GOT3 (cell line): ENCODE measurements at regions not wholly inside any gene's neighbourhood (a gene's known extent, or its start where the extent isn't known, plus 50 kb on each side); places are given as distances from the start of the nearest gene placed in this dataset.

Source experiments
- DNase-seq: peaks from one replicate; lab custom pipeline; 2025; ENCODE audit warnings: mixed read lengths; lab: John Stamatoyannopoulos, UW

DNA sequence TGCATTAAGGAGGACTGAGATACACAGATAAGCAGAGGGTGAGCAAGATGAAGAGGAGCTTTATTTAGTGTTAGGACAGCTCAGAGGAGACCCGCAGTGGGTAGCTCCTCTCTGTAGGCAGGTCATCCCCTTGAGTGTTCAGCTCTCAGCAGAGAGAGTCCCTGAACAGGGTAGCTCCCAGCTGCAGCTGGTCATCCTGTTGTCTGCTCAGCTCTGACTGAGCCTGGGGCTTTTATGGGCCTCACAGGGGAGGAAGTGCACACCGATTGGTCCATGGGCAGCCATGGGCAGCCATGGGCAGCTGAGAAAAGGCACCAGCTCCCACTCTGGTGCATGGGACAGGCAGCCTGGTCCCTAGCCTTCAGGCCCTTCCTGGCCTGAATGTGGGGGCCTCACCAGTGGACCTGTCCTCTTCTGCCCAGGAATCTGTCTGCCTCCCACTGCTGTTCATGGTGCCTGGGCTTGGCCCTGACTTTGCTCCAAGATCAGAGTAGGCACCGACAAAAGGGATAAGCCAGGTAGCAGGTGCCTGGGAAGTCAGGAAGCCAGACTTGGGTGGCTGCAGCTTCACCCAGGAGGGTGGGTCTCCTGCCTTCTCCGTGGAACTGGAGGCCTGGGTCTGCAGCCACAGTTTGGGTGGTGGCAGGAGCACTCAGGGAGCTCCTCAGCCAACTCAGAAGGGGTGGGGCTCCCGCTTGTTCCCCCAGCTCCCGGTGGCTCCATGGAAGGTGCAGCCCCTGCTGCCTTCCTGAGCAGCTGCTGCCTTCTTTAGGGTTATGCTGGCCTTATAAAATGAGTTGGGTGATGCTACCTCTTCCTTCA lies 54.7 kb downstream of the MYEOV start:
- DNase-seq: no peak

DNA sequence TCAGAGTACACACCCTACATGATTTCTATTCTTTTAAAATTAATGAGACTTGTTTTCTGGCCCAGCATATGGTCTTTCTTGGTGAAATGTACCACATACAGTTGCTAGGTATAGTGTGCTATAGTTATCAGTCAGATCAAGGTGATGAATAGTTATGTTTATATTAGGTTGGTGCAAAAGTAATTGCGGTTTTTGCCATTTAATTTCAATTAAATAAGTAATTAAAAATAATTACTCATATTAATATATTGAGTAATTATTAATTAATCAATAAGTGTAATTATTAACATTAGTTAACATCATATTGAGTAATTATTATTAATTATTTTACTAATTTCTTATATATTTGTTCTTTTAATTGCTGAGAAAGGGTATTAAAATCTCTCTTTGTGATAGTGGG lies 56.1 kb downstream of the MYEOV start:
- no peak for DNase-seq

DNA sequence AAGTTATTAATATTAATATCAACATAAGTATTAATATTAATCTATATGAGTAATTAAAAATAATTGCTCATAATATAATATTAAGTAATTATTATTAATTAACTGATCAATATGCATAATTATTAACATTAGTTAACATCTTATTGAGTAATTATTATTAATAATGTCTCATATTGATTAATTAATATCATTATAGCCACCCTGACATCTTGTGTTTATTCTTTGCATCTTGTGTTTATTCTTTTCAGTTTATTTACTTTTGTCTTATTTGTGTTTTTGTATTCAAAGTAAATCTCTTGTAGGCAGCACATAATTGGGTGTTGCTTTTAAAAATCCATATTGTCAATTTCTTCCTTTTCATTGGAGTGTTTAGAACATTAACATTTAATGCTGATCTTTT lies 56.6 kb downstream of the MYEOV start:
- DNase-seq: no peak

DNA sequence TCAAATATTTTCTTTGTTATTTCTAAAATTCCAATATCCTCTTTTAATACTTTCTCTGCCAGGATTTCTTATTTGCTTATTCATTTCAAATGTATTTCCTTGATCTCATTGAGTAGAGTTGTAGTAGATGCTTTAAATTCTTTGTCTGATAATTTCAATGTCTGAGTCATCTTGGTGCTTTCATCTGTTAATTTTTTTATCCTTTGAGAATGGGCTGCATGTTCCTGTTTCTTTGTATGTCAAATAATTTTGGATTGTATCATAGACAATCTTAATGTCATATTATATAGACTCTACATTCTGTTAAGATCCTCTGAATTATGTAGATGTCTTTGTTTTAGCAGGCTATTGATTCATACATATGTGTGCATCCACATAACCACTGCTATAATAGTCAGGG lies 57.5 kb downstream of the MYEOV start:
- DNase-seq: no peak

DNA sequence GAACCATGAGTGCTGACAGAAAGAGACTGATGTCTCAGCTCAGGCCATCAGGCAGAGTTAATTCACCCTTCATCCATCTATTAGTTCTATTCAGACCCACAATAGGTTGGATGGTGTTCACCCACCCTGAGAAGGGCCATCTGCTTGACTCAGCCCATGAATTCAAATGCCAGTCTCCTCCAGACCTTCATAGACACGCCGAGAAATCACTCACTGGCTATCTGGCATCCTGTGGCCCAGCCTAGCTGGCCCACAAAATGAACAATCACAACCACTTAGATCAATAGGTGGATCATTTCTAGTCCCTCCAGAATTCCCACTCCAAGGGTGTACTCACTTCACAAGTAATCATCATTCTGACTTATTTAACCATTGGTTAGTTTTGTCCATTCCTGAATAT lies 58.2 kb downstream of the MYEOV start:
- no peak for DNase-seq

DNA sequence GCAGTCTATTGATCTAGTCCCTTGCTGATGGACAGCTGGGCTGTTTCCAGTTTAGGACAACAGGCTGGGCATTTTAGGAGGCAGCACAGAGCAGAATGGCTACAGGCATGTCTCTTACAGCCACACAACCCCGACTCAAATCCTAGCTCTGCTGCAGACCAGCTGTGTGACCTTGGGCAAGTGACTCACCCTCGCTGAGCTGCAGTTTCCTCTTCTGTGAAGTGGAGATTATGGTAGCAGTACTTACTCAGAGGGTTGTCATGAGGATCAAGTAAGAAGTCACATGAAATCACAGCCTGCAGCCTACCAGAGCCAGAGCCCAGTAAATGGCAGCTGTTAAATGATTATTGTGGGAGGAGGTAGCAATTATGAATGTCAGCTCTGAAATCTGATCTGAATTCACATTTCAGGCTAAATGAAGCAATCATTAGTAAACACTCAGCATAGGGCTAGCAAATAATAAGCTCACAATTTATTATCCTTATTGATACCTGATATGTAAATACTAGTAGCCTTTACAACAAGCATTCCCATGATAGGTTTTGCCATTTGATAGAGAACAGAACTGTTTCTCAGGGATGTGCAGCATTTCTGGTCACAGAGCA lies 58.9 kb downstream of the MYEOV start:
- DNase-seq: peak; percentile 19

DNA sequence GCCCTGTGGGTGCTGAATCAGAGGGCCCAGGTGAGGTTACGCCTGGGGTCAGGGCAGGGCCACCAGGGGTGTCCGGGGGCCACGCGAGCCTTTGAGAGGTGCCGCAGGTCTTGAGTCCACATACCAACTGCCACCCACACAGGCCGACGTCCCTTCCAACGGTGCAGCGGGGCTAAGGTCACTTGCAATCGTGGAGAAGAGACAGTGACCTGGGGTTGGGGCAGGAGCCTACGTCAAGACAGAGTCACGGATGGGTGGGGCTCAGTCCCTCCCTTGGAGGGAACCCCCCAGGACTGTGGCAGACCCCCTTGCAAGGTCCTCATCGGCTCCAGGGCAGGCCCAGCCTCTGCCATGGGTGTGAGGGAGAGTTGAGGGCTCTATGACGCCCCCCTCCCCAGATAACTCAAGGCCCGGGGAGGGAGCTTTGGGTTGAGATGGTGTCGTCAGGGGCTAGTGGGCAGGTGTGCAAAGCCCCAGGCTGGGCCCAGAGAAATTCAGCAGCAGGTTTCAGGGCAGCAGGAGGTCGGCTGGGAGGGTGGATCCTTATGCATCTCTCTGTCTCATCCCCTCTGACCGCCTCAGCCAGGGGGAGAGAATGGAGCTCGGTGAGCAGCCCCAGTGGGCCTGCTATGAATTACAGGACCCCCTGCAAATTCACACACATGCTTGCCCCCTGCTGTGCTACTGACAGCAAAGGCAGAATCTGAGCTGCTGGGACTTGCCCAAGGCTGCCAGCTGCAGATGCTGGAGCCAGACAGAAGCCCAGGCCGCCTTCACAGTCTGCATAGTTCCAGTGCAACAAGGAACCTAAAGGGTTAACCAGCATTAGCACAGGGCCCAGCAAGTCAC lies 60.0 kb downstream of the MYEOV start:
- DNase-seq: no peak

DNA sequence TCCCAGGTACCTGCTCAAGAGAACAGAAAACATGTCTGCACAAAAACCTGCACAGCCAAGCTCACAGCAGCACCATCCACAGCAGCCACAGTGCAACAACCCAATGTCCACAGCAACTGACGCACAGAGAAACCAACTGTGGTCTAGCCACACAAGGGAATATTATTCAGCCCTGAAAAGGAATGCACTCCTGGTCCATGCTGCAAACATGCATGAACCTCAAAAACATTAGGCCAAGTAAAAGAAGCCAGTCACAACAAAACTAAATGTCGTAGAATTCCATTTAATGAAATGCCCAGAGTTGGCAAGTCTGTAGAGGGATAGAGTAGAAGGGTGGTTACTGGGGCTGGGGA lies 60.6 kb downstream of the MYEOV start:
- DNase-seq: no peak

DNA sequence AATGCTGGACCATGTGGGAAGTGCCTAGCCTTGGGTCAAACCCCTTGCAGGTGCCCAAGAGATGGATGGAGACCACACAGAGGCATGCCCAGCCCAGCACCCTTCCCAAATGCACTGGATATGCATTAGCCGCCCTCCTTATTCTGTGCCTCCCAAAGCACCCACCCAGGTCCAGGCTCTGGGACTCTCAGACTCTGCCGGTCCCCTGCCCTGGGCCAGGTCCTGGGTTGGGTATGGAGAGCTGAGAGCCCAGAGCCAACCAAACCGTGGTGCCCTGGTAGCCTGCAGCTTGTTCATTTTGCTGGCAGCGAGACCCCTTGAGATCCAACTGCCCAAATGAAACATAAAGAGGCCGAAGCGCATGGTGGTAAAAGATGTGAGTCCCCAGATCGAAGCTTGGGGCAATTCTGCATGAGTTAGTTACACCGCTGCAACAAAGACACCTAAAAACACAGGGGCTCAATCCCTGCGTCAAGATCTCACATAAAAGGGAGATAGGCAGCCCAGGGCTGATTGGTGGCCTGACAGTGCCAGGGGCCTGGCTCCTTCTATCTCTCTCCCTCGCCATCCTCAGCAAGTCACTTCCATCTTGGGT lies 61.5 kb downstream of the MYEOV start:
- no peak for DNase-seq

DNA sequence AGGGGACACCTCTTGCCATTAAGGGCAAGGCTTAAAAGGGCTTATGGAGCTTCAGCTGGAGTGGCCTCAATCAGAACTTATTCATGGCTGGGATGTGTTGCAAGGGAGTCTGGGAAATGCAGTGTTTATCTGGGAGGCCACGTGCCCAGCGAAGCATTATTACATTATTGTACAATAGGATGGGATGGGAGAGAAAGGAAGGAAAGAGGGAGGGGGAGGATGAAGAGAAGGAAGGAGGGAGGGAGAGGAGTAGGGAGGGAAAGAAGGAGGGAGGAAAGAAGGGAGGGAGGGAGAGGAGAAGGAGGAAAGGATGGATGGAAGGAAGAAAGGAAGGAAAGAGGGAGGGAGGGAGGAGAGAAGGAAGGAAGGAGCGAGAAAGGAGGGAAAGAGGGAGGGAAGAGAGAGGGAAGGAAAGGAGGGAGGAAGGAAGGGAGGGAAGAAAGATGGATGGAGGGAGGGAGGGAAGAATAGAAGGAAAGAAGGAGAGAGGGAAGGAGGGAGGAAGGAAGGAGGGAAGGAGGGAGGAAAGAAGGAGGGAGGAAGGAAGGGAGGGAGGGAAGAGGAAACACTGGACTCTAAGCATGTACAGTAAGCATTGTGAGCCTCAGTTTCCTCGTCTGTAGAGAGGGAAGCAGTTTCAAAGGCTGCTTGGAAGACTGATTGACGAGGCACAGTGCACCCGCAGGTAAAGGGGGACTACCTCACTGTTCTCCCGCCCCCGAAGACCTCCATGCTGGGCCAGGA lies 62.2 kb downstream of the MYEOV start:
- DNase-seq: no peak

DNA sequence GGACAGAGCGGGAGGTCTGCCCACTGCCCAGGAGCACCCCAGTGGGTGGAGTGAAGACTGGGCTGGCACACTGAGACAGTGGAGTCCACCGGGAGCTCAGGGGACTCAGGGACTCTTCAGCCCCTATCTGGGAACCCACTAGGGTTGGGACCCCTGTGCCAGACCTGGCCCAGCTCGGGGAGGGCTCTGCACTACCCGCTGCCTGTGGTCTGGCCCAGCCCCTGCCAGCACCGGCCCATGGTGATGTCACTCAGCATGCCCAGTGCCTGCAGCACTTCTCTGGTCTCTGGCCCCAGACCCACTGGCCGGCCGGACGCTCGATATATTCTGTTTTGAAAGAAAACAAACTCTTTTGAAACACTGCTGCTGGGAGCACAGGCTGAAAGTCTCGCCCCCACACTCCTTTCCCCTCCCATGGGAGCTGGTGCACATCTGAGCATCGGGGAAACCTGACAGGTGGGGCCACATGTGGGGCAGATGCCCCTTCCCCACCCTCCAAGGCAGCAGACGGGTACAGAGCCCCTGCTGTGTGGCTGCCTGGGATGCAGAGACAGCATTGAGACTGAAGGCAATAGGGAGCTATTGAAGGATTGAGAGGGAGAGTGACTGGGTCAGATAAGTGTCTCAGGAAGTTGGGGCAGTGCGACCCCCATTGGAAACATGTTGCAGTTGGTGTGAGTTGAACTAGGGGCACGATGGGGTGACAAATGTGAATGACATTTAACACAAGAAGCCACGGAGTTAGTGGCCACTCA lies 62.9 kb downstream of the MYEOV start:
- no peak for DNase-seq

DNA sequence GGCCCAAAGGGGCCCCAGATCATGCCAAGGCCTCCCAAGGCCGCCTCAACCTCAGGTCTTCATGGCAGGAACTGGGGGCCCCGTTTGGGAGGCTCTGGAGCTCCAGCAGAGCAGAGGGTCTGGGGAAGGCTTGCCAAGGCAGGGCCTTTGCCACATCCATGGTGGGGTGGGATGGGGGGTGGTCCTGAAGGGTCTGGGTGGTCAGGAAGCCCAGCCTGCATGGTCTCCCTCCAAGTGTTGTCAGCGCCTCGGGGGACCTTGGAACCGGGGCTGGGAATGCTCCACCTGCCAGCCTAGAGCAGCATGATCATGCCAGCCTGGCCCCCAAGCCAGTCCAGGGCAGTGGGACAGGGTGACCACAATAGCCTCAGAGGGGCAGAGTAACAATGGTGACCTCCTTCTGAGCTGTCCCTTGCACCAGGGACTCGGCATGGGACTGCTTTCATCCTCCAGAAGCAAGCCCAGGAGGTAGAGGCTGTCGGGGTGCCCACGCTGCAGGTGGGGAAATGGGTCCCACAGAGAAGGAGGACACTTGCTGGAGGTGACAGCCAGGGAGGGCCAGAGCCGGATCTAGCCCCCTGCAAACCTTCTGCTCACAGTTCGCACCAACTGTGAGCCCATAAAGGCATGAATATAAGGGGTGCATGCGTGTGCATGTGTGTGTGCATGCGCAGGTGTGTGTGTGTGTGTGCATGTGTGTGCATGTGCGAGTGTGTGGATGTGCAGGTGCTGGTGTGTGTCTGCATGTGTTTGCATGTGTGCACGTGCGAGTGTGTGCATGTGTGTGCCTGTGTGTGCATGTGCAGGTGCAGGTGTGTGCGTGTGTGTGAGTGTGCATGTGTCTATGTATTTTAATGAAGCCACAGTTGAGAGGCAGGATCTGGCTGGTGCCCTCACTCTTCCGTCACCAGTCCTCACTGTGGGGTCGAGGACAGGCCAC lies 63.8 kb downstream of the MYEOV start:
- no peak for DNase-seq

DNA sequence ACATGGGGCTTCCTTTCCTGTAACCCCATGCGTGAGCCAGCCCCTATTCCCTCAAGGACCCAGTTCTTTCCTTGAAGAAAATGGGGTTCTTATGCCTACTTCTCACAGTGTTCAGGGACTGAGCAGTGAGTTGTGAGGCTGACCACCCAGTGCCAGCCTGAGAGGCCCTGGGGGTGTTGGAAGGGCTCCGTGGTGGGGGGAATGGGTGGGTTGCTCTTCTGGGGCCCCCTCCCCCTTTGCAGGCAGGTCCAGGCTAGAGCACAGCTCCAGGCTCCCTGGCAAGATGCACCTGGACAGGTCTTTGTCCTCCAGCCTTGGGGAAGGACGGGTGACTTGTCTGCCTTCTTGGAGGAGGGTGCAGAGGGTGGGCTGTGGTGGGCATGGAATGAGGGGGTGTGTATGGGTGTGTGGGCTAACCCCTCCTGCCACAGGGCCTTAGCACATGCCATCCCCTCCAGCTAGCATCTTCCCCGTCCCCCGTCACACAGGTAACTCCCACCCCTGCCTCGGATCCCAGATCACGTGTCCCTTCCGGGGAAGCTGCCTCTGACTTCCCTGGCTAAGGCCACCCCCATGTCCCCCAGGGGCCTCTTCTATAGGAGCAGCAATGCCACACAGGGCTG lies 64.6 kb downstream of the MYEOV start:
- no peak for DNase-seq

DNA sequence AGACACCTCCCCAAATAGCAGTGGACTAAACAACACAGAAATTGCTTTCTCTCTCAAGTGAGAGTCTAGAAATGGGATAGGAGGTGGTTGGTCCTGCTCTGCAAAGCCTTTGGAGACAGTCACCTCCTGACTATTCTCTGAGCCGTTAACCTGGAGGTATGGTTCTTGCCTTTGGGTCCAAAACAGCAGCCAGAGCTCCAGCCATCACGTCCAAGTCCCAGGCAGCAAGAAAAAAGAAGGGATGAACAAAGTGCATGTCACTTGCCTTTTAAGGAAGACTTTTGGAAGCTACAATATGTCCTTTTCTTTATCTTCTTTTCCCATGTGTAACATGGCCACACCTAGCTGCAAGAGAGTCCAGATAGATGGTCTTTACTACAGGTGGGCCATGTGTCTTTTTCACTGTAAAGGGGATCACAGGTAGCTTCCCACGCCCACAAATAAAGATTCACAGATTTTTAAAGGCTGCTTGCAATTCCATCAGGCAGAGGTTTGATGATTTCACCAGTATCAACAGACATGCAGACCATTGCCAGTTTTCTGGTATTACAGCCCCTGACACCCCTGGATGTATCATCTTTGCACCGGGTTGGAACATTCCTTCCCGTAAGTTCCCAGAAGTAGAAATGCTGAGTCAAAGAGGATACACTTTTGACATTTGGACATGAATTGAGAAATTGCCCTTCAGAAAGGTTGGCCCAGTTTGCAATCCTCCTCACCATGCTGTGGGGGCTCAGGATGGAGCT lies 66.0 kb downstream of the MYEOV start:
- no peak for DNase-seq

DNA sequence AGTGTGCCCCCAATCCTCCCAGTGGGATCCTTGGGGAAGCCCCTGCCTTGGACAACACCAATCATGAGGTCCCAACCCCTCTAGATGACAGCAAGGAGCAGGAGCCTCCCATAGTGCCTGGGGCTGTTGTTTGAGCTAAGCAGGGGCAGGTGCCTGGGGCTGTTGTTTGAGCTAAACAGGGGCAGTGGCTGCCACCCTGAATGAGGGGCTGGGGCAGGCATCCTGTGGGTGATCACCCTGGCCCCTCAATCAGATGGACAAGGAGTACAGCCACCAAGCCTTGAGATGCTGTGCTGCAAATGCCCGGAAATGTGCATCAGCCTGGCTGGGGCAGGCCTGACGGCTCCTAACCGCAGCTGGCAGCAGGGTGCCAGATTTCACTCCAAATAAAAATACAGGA lies 66.7 kb downstream of the MYEOV start:
- DNase-seq: no peak

DNA sequence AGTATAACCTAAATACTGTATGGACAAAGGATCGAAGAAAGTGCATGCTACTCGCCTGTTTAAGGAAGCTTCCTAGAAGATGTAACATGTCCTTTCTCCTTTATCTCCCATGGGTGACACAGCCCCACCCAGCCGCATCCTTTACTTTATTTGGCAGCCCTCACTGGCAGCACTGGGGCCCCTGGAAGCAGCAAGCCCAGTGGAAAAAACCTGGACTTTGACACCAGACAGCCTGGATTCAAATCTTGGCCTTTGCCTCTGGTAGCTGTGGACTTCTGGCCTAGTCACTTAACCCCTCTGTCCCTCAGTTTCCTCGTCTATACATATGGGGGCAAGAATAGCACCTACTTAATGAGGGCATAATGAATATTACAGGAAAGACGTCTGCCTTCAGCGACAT lies 67.1 kb downstream of the MYEOV start:
- DNase-seq: no peak

DNA sequence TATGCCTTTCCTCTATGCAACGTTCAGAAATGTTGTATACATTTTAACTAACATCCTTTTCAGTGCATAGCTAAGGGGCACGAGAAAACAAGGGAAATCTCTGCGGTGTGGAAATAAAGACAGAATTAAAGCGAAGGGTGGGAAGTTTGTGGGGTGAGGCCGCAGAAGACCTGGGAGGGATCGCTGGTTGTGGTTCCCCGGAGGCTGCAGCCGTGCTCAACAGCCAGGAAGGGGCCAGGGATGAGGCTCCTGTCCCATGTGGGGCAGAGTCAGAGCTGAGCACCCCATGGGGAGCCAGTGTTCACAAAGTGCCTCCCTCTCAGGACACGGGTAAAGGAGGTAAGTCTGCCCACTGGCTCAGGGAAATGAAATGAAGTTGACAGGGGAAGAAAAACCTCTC lies 67.5 kb downstream of the MYEOV start:
- no peak for DNase-seq

DNA sequence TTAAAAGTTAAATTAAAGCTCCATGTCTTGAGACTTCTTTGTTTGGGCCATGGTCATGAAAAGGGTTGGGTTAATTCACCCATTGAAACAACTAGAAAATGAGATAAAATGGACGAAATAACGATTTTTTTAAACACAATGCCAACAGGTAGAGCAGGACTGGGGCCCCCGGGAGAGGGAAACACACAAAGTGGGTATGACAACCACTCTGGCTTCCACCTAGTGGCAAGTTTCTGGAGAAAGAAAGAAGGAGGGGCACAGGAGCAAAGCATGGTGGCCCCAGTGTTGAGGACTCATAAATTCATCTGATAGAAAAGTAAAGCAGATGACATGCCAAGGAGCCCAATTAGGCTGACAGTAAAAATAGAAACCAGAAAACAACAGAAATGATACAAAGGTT lies 68.4 kb downstream of the MYEOV start:
- no peak for DNase-seq

DNA sequence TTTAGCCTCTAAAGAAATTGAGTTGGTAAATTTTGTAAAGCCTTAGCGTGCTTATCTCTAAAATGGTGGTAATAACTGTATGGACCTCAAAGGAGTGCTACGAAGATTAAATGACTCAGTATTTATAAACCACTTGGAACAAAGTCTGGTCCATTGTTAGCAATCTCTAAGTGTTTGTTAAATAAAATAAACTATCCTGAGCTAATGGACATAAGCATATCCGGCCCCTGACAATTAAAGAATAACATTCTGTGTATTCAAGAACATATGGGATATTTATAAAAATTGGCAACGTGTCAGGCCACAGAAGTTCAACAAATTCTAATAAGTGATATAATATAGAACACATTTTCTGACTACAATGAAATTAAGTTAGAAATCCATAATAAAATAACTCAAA lies 71.0 kb downstream of the MYEOV start:
- DNase-seq: no peak
